ENCODE measurements at regions not wholly inside any gene's neighbourhood (a gene's known extent, or its start where the extent isn't known, plus 50 kb on each side); places are given as distances from the start of the nearest gene placed in this dataset.

- no peaks in the 10 kb centered on the region for H3K27me3 ChIP-seq (ENCODE audit: insufficient read depth, low read depth)
- no peaks in the 10 kb centered on the region for H4K20me1 ChIP-seq (ENCODE audit: insufficient read depth)
Measured at GRCh38 chr7:14954035-14954434, 51.5 kb upstream of the DGKB start.

More at GRCh38 chr7:14954035-14954434, 51.5 kb upstream of the DGKB start:
- no peaks in the 10 kb centered on the region for H3K79me2 ChIP-seq (ENCODE audit: low read depth)
- H3K9me2 ChIP-seq (ENCODE audit: insufficient read depth), result no peaks in the 10 kb centered on the region
- no TSS peak for BruUV-seq (replicated peaks)
- H3K36me3 ChIP-seq (ENCODE audit: low read depth), result no peaks in the 10 kb centered on the region
- H3K9me3 ChIP-seq (ENCODE audit: insufficient read depth, low read depth), result no peaks in the 10 kb centered on the region
- no peaks in the 10 kb centered on the region for H3F3A ChIP-seq (ENCODE audit: insufficient read depth, low read depth)
- H2AFZ ChIP-seq, result no peak overlapping the region
- TF ChIP-seq EZH2 (IDR thresholded peaks at IDR 0.05; ENCODE audit: low read depth), result no peak
- no peak for TF ChIP-seq CTCF (conservative IDR thresholded peaks at IDR 0.05)
- no peak for DNase-seq
- ChIA-PET CTCF (no interaction called here), POLR2A (ENCODE audit: unreplicated experiment) (no interaction called here)
- no peaks in the 10 kb centered on the region for H3K4me1 ChIP-seq (replicated peaks; ENCODE audit: insufficient read depth)
- intact Hi-C loops (cut with micrococcal nuclease; ENCODE audit: unreplicated experiment), result no loop called here
- no peak overlapping the region for H3K4me2 ChIP-seq
- no peak overlapping the region for H3K27ac ChIP-seq
- H3K4me3 ChIP-seq, result no peak overlapping the region
